Activated CD8-positive, alpha-beta T cell treated with anti-CD3 and anti-CD28 coated beads, Interleukin-2, amount 10 ng/mL, durations not matched to agents 7 days and 5 days (primary cell): ENCODE measurements at regions not wholly inside any gene's neighbourhood (a gene's known extent, or its start where the extent isn't known, plus 50 kb on each side); places are given as distances from the start of the nearest gene placed in this dataset.
"Not testable (repeated sequence)": the region's sequence is repeated elsewhere in the genome, so short reads cannot be mapped to it uniquely, and the experiment has no call there.

Source experiments
- ATAC-seq: fragments of 150-1000 bp; cut with Tn5 transposase; one replicate; pipeline ENCODE4 v1.10.0; 2021; ENCODE audit warnings: moderate library complexity
- CTCF ChIA-PET: fragments of 350-600 bp; sonication (Branson Sonifier 250); formaldehyde crosslinking; loops from one replicate; lab custom pipeline; 2021; ENCODE audit warnings: antibody characterized with exemption; lab: Charles Lee
- POLR2A ChIA-PET: fragments of 350-600 bp; sonication (Branson Sonifier 250); formaldehyde crosslinking; loops from one replicate; lab custom pipeline; 2021; ENCODE audit warnings: antibody characterized with exemption; lab: Charles Lee
- DNase-seq: peaks from one replicate; pipeline ENCODE4 v3.0.0-alpha.2; 2020
- H3K27ac Mint-ChIP-seq: one replicate; pipeline ENCODE4 v1.8.0; 2021; ENCODE audit warnings: mild to moderate bottlenecking, mixed read lengths
- H3K27me3 Mint-ChIP-seq: one replicate; pipeline ENCODE4 v1.8.0; 2021; ENCODE audit warnings: low read depth, mixed read lengths
- H3K36me3 Mint-ChIP-seq: one replicate; pipeline ENCODE4 v1.8.0; 2021; ENCODE audit warnings: low read depth, mixed read lengths
- H3K4me1 Mint-ChIP-seq: one replicate; pipeline ENCODE4 v1.8.0; 2021; ENCODE audit warnings: low read depth, mixed read lengths
- H3K4me3 Mint-ChIP-seq: one replicate; pipeline ENCODE4 v1.8.0; 2021; ENCODE audit warnings: mild to moderate bottlenecking, mixed read lengths
- H3K9me3 Mint-ChIP-seq: one replicate; pipeline ENCODE4 v1.8.0; 2022; ENCODE audit warnings: mixed read lengths; ENCODE audit not compliant: insufficient read depth

DNA sequence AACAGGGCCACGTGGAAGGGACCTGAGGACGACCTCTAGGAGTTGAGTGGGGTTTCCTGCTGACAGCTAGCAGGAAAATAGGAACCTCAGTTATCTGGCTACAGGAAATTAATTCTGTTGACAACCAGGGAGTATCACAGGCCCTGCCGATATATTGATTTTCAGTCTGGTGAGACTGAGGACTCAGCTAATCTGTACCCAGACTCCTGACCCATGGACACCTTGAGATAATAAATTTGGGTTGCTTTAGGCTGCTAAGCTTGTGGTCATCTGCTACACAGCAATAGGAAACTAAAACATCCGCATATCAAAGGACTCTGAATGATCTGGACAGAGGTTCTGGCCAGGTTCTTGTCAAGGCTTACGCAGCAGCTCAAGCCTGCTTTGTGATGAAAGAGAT, 80.8 kb upstream of the CNEP1R1 start:
- Mint-ChIP-seq H3K4me3 (no peak overlapping the region), H3K27ac (no peak overlapping the region), H3K9me3 (no peaks in the 10 kb centered on the region), H3K36me3 (no peaks in the 10 kb centered on the region), H3K27me3 (peaks cover 10% of the 10 kb centered on the region), H3K4me1 (no peaks in the 10 kb centered on the region)
- POLR2A ChIA-PET, result no interaction called here
- DNase-seq (no peak), ATAC-seq (no peak)
- CTCF ChIA-PET, result interaction anchor here (0.8 kb wide), 1 partner anchor 23 kb away, joined by 3 read pairs; no protein-coding TSS in a partner anchor

DNA sequence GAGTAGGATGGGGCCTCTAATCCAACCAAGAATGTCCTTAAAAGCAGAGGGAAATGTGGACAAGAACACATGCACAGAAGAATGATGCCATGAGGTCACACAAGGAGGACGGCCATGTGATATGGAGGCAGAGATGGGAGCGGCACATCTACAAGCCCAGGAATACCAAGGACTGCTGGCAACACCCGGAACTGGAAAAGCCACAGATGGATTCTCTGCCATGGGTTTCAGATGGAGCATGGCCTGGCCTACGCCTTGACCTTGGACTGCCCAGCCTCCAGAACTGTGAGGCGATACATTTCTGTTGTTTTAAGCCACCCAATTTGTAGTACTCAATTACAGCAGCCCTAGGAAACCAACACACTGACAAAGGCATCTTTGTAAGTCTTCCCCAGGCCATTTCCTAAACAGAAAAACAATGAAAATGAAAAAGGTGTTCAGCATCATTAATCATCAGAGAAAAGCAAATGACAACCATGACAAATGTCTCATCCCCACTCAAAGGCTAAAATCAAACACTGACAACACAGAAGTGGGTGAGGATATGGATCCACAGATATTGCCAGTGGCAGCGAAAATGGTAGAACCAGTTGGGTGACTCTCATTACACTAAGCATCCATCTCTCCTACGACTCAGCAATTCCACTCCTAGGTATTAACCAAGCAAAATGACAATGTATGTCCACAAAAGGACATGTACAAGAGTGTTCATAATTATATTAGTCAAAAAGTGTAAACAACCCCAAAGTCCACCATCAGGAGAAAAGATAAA, 76.9 kb upstream of the CNEP1R1 start:
- H3K4me1 Mint-ChIP-seq, result no peaks in the 10 kb centered on the region
- no peaks in the 10 kb centered on the region for H3K36me3 Mint-ChIP-seq
- ChIA-PET POLR2A (no interaction called here), CTCF (no interaction called here)
- no peak overlapping the region for H3K4me3 Mint-ChIP-seq
- DNase-seq, result no peak
- H3K27me3 Mint-ChIP-seq, result peaks cover 5% of the 10 kb centered on the region
- ATAC-seq, result no peak
- no peaks in the 10 kb centered on the region for H3K9me3 Mint-ChIP-seq
- no peak overlapping the region for H3K27ac Mint-ChIP-seq

DNA sequence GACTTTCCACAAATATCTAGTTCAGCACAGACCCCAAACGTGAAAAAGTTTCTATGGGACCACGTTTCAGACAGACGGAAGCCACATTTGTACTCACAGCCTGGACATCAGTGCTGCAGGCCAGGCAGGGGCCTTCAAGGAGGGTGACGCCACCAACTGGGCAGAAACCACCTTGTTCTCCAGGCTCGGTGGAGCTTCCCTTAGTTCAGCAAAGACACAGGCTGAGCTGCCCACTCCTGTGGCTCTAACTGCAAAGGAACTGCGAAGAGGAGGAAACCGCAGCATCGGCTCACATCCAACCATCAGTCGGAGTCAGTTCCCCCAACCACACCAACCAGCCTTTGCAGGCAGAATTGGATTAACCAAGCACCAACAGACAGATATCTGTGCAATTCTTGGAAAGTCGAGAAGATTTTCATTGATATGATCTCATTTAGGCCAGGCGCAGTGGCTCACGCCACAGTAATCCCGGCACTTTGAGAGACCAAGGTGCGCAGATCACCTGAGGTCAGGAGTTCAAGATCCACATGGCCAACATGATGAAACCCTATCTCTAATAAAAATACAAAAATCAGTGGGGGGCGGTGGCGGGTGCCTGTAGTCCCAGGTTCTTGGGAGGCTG, 73.3 kb upstream of the CNEP1R1 start:
- H3K4me1 Mint-ChIP-seq, result no peaks in the 10 kb centered on the region
- H3K27ac Mint-ChIP-seq, result no peak overlapping the region
- DNase-seq (no peak), ATAC-seq (no peak)
- no peak overlapping the region for H3K4me3 Mint-ChIP-seq
- ChIA-PET POLR2A (interaction anchor here (0.7 kb wide), 1 partner anchor 403 kb away, joined by 3 read pairs; no protein-coding TSS in a partner anchor), CTCF (no interaction called here)
- no peaks in the 10 kb centered on the region for H3K36me3 Mint-ChIP-seq
- H3K9me3 Mint-ChIP-seq, result no peaks in the 10 kb centered on the region
- peaks cover 3% of the 10 kb centered on the region for H3K27me3 Mint-ChIP-seq

DNA sequence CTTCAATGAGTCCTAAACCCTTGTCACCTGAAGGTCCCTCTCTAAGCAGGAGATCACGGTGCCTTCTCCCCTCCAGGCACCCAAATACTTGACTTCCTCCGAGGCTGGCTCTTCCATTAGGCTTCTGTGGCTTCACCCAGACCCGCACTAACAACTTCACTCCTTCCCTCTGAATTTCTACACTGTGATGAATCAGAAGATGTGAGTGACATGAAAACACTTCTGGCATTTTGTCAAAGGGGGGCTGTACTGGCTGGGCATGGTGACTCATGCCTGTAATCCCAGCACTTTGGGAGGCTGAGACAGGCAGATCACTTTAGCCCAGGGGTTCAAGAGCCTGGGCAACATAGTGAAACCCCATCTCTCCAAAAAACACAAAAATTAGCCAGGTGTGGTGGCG, 72.6 kb upstream of the CNEP1R1 start:
- H3K27ac Mint-ChIP-seq, result no peak overlapping the region
- H3K36me3 Mint-ChIP-seq, result no peaks in the 10 kb centered on the region
- no peaks in the 10 kb centered on the region for H3K4me1 Mint-ChIP-seq
- DNase-seq (no peak), ATAC-seq (no peak)
- H3K27me3 Mint-ChIP-seq, result peaks cover 3% of the 10 kb centered on the region
- ChIA-PET POLR2A (no interaction called here), CTCF (no interaction called here)
- no peaks in the 10 kb centered on the region for H3K9me3 Mint-ChIP-seq
- no peak overlapping the region for H3K4me3 Mint-ChIP-seq

DNA sequence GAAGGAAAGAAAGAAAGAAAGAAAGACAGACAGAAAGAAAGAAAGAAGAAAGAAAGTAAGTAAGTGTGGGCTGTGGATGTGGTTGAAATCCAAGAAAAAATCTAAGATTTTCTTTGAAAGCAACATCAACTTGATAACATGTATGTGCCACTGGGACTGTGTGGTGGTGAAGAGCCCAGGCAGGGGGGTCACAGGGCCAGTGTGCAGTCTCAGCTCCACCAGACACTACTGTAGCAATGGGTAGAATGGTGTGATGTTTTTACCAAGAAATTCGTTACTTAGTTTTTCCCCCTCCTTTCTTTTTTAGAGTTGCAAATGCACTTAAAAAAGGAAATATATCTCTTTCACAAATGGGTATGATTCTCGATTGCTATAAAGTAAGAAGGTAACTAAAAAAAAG, 71.9 kb upstream of the CNEP1R1 start:
- Mint-ChIP-seq H3K36me3 (no peaks in the 10 kb centered on the region), H3K27ac (no peak overlapping the region), H3K4me1 (no peaks in the 10 kb centered on the region), H3K4me3 (no peak overlapping the region), H3K9me3 (no peaks in the 10 kb centered on the region), H3K27me3 (peaks cover 3% of the 10 kb centered on the region)
- no peak for DNase-seq
- ChIA-PET POLR2A (no interaction called here), CTCF (no interaction called here)
- ATAC-seq, result no peak

DNA sequence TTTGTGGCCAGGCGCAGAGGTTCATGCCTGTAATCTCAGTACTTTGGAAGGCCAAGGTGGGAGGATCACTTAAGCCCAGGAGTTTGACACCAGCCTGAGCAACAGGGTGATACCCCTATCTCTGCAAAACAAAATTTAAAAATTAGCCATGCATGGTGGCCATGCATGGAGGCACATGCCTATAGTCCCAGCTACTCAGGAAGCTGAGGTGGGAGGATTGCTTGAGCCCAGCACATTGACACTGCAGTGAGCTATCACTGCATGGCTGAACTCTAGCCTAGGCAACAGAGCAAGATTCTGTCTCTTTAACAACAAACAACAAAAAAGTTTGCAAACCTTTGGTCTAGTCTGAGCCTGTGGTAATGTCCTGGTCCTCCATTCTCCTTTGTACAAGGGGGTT, 69.2 kb upstream of the CNEP1R1 start:
- Mint-ChIP-seq H3K36me3 (no peaks in the 10 kb centered on the region), H3K27me3 (peaks cover 2% of the 10 kb centered on the region), H3K4me1 (no peaks in the 10 kb centered on the region), H3K9me3 (no peaks in the 10 kb centered on the region), H3K27ac (no peak overlapping the region), H3K4me3 (no peak overlapping the region)
- POLR2A ChIA-PET, result no interaction called here
- CTCF ChIA-PET, result no interaction called here
- DNase-seq, result no peak
- no peak for ATAC-seq

DNA sequence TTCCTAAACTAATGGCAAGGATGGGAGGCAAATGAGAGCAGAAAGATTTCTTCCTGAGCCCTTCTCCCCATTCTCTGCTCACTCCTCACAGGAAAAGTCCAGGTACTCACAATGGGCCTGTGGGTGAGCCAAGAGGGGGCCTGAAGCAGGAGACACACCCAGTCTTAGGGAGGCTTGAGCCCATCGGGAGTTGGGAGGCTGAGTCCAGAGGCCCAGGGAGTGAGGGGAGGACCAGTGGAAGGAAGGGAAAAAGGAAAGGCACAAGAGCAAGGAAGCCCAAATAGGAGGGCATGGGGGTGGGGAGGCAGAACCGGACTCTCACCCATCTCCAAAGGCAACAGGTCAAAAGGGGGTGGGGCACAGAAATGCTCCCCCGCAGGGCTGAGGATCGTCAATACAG, 68.1 kb upstream of the CNEP1R1 start:
- Mint-ChIP-seq H3K9me3 (no peaks in the 10 kb centered on the region), H3K27ac (no peak overlapping the region), H3K27me3 (peaks cover 2% of the 10 kb centered on the region), H3K36me3 (no peaks in the 10 kb centered on the region), H3K4me1 (no peaks in the 10 kb centered on the region), H3K4me3 (no peak overlapping the region)
- DNase-seq (no peak), ATAC-seq (no peak)
- POLR2A ChIA-PET, result no interaction called here
- CTCF ChIA-PET, result interaction anchor here (0.6 to 1.3 kb wide), 2 partner anchors 12 to 16 kb away, joined by 3 to 4 read pairs; no protein-coding TSS in a partner anchor

DNA sequence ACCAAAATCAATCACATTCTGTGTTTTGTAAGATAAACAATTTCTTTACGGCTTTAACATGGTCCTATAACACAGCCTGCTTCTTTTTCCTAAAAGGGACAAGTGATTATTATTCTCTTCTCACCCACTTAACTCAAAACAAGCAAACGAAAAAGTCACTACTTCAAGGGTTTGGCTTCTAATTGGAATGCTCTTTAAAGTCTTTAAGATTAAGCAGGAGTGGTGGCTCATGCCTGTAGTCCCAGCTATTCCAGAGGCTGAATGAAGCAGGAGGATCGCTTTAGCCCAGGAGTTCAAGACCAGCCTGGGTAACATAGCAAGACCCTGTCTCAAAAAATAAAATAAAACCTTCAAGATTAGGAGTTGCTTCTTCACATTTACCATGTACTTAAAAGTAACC, 66.6 kb upstream of the CNEP1R1 start:
- Mint-ChIP-seq H3K9me3 (no peaks in the 10 kb centered on the region), H3K4me3 (no peak overlapping the region), H3K27me3 (peaks cover 6% of the 10 kb centered on the region), H3K27ac (no peak overlapping the region), H3K36me3 (no peaks in the 10 kb centered on the region), H3K4me1 (no peaks in the 10 kb centered on the region)
- POLR2A ChIA-PET, result no interaction called here
- ATAC-seq, result no peak
- CTCF ChIA-PET, result interaction anchor here (1.0 to 1.3 kb wide), 3 partner anchors 11 to 67 kb away, joined by 4 to 7 read pairs (median 4); partner anchors contain the start of gene CNEP1R1
- no peak for DNase-seq

DNA sequence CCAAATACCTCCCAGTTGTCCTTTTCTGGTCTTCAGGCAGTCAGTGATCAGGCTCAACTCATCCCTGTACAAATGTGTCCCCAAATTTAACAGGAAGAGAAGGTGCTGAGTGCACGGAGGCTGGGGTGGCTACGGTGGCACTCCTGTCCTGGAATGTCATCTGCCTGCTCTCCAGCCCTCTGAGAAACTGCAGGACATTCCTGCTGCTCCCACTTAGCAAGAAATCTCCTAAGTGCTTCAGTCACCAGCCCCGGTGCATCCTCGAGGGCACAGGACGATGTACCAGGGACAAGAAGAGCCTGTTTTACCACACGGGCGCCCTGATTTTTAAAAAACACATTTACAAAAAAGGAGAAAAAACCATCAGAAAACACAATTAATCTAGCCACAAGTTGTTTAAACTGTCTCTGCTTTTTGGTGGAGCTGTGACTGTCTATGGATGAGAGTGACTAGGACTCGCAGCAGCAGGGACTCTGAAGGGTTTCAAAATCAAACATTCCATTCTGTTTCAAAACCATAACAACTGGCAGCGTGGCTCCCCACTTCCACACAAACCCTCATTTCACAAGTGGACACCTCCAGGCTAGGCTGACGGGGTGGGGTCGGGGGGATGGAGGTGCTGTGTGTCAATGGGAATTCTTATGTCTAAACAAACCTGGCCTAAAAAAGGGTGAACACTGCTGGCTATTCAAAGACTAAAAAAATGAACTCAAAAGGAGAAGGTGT, 65.3 kb upstream of the CNEP1R1 start:
- DNase-seq (no peak), ATAC-seq (no peak)
- H3K9me3 Mint-ChIP-seq, result no peaks in the 10 kb centered on the region
- H3K4me3 Mint-ChIP-seq, result no peak overlapping the region
- H3K36me3 Mint-ChIP-seq, result no peaks in the 10 kb centered on the region
- ChIA-PET POLR2A (no interaction called here), CTCF (no interaction called here)
- H3K27ac Mint-ChIP-seq, result no peak overlapping the region
- H3K4me1 Mint-ChIP-seq, result no peaks in the 10 kb centered on the region
- H3K27me3 Mint-ChIP-seq, result peaks cover 7% of the 10 kb centered on the region

DNA sequence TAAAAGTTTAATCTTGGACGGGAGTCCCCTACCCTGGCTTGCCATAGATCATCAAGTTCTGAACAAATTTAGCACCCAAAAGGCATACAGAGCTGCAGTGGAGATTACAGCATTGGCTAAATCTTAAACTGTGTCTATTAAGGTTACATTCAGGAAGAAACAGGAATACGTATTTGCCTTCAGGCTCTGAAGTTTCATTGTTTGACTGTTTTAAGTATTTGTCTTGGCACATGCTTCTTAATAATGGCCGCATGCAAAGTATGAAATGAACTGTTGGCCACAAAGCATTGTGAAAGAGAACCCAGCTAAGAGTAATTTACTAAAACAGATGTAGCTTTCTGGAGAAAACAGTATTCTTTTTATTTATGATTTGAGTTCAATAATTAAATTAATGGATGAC, 63.9 kb upstream of the CNEP1R1 start:
- no peaks in the 10 kb centered on the region for H3K36me3 Mint-ChIP-seq
- H3K27me3 Mint-ChIP-seq, result peaks cover 8% of the 10 kb centered on the region
- H3K9me3 Mint-ChIP-seq, result no peaks in the 10 kb centered on the region
- ChIA-PET POLR2A (no interaction called here), CTCF (no interaction called here)
- ATAC-seq (no peak), DNase-seq (no peak)
- no peak overlapping the region for H3K27ac Mint-ChIP-seq
- no peak overlapping the region for H3K4me3 Mint-ChIP-seq
- no peaks in the 10 kb centered on the region for H3K4me1 Mint-ChIP-seq

DNA sequence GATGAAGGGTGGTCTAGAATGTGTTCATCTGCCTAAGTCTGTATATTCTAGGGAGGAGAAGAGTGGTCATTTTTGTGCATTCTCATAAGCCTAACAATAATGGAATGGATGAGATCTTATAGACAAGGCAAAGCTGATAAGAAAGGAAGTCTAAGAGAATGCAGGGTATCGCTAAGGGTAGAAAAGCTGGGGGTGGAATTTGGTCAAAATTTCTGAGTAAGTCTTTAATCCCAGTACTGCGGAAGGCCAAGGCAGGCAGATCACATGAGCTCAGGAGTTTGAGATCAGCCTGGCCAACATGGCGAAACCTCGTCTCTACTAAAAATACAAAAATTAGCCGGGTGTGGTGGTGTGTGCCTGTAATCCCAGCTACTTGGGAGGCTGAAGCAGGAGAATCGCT, 62.5 kb upstream of the CNEP1R1 start:
- ATAC-seq, H3K4me3 Mint-ChIP-seq, H3K4me1 Mint-ChIP-seq, POLR2A ChIA-PET, CTCF ChIA-PET, H3K36me3 Mint-ChIP-seq, DNase-seq, H3K9me3 Mint-ChIP-seq, H3K27ac Mint-ChIP-seq: not testable (repeated sequence)
- H3K27me3 Mint-ChIP-seq, result peaks cover 14% of the 10 kb centered on the region

DNA sequence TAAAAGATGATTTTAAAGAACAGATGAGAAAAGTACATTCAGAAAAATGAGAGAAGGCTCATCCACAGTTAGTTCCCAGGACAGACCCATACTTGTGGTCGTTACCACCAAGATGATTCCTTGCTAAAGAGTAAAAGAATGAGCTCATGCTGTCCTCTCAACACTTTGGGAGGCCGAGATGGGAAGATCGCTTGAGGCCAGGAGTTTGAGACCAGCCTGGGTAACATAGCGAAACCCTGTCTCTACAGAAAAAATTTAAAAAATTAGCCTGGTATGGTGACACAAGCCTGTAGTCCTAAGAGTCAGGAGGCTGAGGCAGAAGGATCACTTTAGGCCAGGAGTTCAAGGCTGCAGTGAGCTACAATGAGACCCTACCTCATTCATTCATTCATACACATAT, 60.7 kb upstream of the CNEP1R1 start:
- DNase-seq (no peak), ATAC-seq (no peak)
- Mint-ChIP-seq H3K9me3 (no peaks in the 10 kb centered on the region), H3K4me1 (no peaks in the 10 kb centered on the region), H3K36me3 (no peaks in the 10 kb centered on the region), H3K4me3 (no peak overlapping the region), H3K27me3 (peaks cover 16% of the 10 kb centered on the region), H3K27ac (no peak overlapping the region)
- POLR2A ChIA-PET, result no interaction called here
- CTCF ChIA-PET, result no interaction called here
